Endodermal cell (in vitro differentiated cells): ENCODE measurements at regions not wholly inside any gene's neighbourhood (a gene's known extent, or its start where the extent isn't known, plus 50 kb on each side); places are given as distances from the start of the nearest gene placed in this dataset.

Experiments
- DNase-seq: peaks from one replicate; pipeline ENCODE4 v3.0.0-alpha.2; 2017
- H3K27ac ChIP-seq: 2 replicates; pipeline ENCODE4 v1.5.1; 2013; ENCODE audit warnings: mild to moderate bottlenecking, low read depth, low read length, moderate library complexity
- H3K27me3 ChIP-seq: 2 replicates; pipeline ENCODE4 v1.6.1; 2013; ENCODE audit warnings: mild to moderate bottlenecking, low read length, moderate library complexity; ENCODE audit not compliant: insufficient read depth, control insufficient read depth, poor library complexity, severe bottlenecking
- H3K36me3 ChIP-seq: 2 replicates; pipeline ENCODE4 v1.7.0; 2013; ENCODE audit warnings: mild to moderate bottlenecking, low read length, moderate library complexity; ENCODE audit not compliant: control insufficient read depth, insufficient read depth
- H3K4me1 ChIP-seq: one replicate; pipeline ENCODE4 v1.7.0; 2013; ENCODE audit warnings: low read length; ENCODE audit not compliant: control insufficient read depth, insufficient read depth
- H3K4me3 ChIP-seq: 2 replicates; pipeline ENCODE4 v1.5.1; 2013; ENCODE audit warnings: mild to moderate bottlenecking, low read length, moderate library complexity
- H3K9ac ChIP-seq: 2 replicates; pipeline ENCODE4 v1.6.1; 2013; ENCODE audit warnings: mild to moderate bottlenecking, low read length, moderate library complexity; ENCODE audit not compliant: poor library complexity, severe bottlenecking; ENCODE audit errors: extremely low read depth
- H3K9me3 ChIP-seq: 2 replicates; pipeline ENCODE4 v1.6.1; 2013; ENCODE audit warnings: mild to moderate bottlenecking, low read length, moderate library complexity; ENCODE audit not compliant: control insufficient read depth
- H3K27ac Mint-ChIP-seq: 2 replicates; pipeline ENCODE4 v1.8.0; 2020; ENCODE audit warnings: mixed read lengths
- H3K27me3 Mint-ChIP-seq: 2 replicates; pipeline ENCODE4 v1.8.0; 2021; ENCODE audit warnings: mild to moderate bottlenecking, mixed read lengths; ENCODE audit not compliant: insufficient read depth
- H3K36me3 Mint-ChIP-seq: 2 replicates; pipeline ENCODE4 v1.8.0; 2020; ENCODE audit warnings: low read depth, mixed read lengths
- H3K4me1 Mint-ChIP-seq: 2 replicates; pipeline ENCODE4 v1.8.0; 2020; ENCODE audit warnings: mixed read lengths
- H3K4me3 Mint-ChIP-seq: 2 replicates; pipeline ENCODE4 v1.8.0; 2020; ENCODE audit warnings: mild to moderate bottlenecking, moderate library complexity, mixed read lengths
- H3K9me3 Mint-ChIP-seq: 2 replicates; pipeline ENCODE4 v1.8.0; 2020; ENCODE audit warnings: mild to moderate bottlenecking, mixed read lengths
- WGBS, 2 experiments: methylation state at CpG; one replicate each; pipeline versions ENCODE4 v1.1.5 to v1.1.7; 2013; ENCODE audit warnings: missing lambda C conversion rate in 2 of 2, mixed read lengths in 1 of 2; ENCODE audit not compliant: insufficient coverage in 1 of 2, insufficient read length in 1 of 2; 5-methylcytosine and 5-hydroxymethylcytosine counted together
- TF ChIP-seq, protein P1 (sequence below): fragments of 200-600 bp; sonication (generic); conservative IDR thresholded peaks from 2 replicates; pipeline ENCODE4 v1.5.0; 2021; ENCODE audit warnings: antibody characterized with exemption, mild to moderate bottlenecking

DNA sequence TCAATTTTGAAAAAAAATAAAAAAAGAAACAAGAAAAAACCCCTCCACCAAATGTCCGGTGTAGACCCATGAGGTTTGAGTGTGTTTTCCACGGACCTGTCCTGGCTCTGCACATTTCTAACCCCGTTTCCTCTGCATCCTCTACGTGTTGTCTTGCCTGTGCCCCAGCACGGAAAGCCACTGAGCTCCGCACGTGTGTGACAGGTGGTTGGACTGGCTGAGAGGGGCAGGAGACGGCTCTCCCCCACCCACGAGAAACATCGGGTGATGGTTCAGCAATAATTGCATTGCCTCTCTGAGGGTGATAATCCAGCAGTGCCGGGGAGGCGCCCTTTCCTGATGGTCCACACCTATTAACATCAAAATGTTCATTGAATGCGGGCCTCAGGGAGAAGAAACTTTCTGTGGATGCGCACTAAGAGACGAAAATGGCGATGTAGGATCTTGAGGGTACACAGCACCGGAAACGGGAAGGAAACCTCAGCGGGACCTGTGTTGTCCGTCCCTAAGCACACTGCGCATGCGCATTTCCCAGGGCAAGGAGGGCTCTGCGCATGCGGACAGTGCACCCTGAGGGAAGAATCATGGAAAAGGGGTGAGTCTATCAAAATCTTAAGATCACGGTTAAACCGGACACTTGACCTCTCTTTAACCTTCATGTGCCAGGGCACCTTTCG lies 470.1 kb upstream of the ADARB2 start:
- Histone ChIP-seq H3K9me3 (no peaks in the 10 kb centered on the region), H3K4me1 (no peaks in the 10 kb centered on the region), H3K9ac (no peak overlapping the region), H3K4me3 (no peak overlapping the region), H3K27ac (no peak overlapping the region), H3K36me3 (no peaks in the 10 kb centered on the region), H3K27me3 (no peaks in the 10 kb centered on the region)
- TF ChIP-seq, protein P1, sequence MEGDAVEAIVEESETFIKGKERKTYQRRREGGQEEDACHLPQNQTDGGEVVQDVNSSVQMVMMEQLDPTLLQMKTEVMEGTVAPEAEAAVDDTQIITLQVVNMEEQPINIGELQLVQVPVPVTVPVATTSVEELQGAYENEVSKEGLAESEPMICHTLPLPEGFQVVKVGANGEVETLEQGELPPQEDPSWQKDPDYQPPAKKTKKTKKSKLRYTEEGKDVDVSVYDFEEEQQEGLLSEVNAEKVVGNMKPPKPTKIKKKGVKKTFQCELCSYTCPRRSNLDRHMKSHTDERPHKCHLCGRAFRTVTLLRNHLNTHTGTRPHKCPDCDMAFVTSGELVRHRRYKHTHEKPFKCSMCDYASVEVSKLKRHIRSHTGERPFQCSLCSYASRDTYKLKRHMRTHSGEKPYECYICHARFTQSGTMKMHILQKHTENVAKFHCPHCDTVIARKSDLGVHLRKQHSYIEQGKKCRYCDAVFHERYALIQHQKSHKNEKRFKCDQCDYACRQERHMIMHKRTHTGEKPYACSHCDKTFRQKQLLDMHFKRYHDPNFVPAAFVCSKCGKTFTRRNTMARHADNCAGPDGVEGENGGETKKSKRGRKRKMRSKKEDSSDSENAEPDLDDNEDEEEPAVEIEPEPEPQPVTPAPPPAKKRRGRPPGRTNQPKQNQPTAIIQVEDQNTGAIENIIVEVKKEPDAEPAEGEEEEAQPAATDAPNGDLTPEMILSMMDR = no peak
- WGBS, 2 experiments = 94 to 98% methylated on average over 20 to 27 of the region's 27 CpGs
- Mint-ChIP-seq H3K27ac (no peak overlapping the region), H3K9me3 (no peaks in the 10 kb centered on the region), H3K27me3 (no peaks in the 10 kb centered on the region), H3K4me1 (peaks cover 14% of the 10 kb centered on the region), H3K4me3 (no peak overlapping the region), H3K36me3 (no peaks in the 10 kb centered on the region)
- DNase-seq = no peak

DNA sequence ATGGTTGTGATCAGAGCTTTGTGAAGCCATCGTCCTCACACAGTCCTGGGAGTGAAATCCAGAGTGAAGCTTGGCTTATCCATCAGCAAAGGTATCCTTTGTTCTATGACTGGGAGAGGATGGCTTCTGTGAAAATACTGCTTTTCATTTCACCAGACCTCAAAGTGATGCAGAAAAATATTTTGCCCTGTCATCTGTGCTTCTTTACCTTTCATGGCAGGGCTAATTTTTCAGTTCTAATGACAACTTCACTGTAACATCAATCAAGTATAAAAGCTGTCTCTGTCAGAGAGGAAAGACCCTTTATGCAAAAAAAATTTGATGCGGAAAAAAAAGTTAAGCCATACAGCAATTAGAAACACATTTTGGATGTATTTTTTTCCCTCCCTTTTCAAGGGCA lies 468.1 kb upstream of the ADARB2 start:
- H3K4me1 ChIP-seq = peaks cover 4% of the 10 kb centered on the region
- no peak overlapping the region for H3K4me3 Mint-ChIP-seq
- H3K9me3 Mint-ChIP-seq = no peaks in the 10 kb centered on the region
- no peaks in the 10 kb centered on the region for H3K9me3 ChIP-seq
- TF ChIP-seq, protein P1 = no peak
- no peaks in the 10 kb centered on the region for H3K36me3 Mint-ChIP-seq
- no peak overlapping the region for H3K27ac ChIP-seq
- H3K27me3 Mint-ChIP-seq = no peaks in the 10 kb centered on the region
- H3K36me3 ChIP-seq = no peaks in the 10 kb centered on the region
- no peak overlapping the region for H3K4me3 ChIP-seq
- H3K27ac Mint-ChIP-seq = no peak overlapping the region
- H3K27me3 ChIP-seq = no peaks in the 10 kb centered on the region
- no peak for DNase-seq
- WGBS, 2 experiments = 86 to 92% methylated on average over 1 to 2 of the region's 2 CpGs
- H3K4me1 Mint-ChIP-seq = peaks cover 16% of the 10 kb centered on the region
- H3K9ac ChIP-seq = no peak overlapping the region

DNA sequence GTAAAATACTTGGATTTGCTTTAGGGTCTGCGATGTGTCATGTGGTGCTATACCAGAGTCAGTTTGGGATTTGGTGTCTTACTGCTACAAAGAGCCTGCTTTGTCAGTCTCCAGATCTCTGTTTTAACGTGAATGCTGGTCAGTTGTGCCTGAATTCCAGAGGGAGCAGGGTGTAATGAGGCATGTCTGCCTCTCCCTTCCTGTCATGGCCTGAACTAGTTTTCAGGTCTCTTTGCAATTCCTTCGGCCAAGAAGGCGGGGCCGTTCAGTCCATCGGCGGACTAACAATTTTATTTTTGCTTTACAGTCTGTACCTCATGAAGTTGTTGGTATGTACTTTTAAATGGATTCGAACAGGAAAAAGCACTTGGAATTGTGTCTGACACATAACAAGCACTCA lies 465.1 kb upstream of the ADARB2 start:
- no peaks in the 10 kb centered on the region for H3K36me3 ChIP-seq
- TF ChIP-seq, protein P1 = no peak
- H3K27ac ChIP-seq = no peak overlapping the region
- peaks cover 11% of the 10 kb centered on the region for H3K4me1 Mint-ChIP-seq
- peaks cover 8% of the 10 kb centered on the region for H3K9me3 ChIP-seq
- H3K4me3 Mint-ChIP-seq = no peak overlapping the region
- WGBS, 2 experiments = 57 to 79% methylated on average over 5 to 8 of the region's 8 CpGs
- peaks cover 4% of the 10 kb centered on the region for H3K4me1 ChIP-seq
- H3K36me3 Mint-ChIP-seq = no peaks in the 10 kb centered on the region
- H3K4me3 ChIP-seq = no peak overlapping the region
- peaks cover 11% of the 10 kb centered on the region for H3K9me3 Mint-ChIP-seq
- no peaks in the 10 kb centered on the region for H3K27me3 ChIP-seq
- no peaks in the 10 kb centered on the region for H3K27me3 Mint-ChIP-seq
- H3K27ac Mint-ChIP-seq = peak overlapping the region; percentile 37
- DNase-seq = peak; percentile 62
- no peak overlapping the region for H3K9ac ChIP-seq
